Hepatocyte (in vitro differentiated cells): ENCODE measurements at regions not wholly inside any gene's neighbourhood (a gene's known extent, or its start where the extent isn't known, plus 50 kb on each side); places are given as distances from the start of the nearest gene placed in this dataset.

Experiments used
- EZH2 ChIP-seq: fragments of 200-600 bp; sonication (generic); IDR thresholded peaks from 2 replicates; pipeline ENCODE4 v1.6.1; 2016; ENCODE audit warnings: antibody characterized with exemption, mild to moderate bottlenecking, borderline replicate concordance
- TF ChIP-seq, protein P1 (sequence below): fragments of 200-600 bp; sonication (generic); IDR thresholded peaks from 2 replicates; pipeline ENCODE4 v1.5.1; 2016; ENCODE audit warnings: antibody characterized with exemption, mild to moderate bottlenecking; ENCODE audit not compliant: poor library complexity

DNA sequence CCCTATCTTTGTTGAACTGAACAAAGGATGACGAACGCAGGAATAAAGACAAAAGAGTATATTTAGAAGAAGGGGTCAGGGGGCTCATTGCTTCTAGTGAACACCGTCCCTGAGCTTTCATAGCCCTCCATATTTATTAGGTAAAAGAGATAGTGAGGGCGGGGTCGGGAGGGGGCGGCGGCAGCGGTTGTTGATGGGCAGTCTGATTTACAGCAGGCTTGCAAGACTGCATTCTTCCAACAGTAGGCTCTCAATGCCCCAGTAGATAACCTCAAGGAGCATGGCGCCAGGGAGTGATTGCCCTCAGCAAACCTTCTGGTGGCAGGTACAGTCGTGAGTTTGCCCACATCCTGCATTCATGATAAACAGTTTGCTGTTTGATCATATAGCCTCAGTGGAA, 563.3 kb upstream of the SYNCRIP start:
- no peak for TF ChIP-seq EZH2
- TF ChIP-seq, protein P1, sequence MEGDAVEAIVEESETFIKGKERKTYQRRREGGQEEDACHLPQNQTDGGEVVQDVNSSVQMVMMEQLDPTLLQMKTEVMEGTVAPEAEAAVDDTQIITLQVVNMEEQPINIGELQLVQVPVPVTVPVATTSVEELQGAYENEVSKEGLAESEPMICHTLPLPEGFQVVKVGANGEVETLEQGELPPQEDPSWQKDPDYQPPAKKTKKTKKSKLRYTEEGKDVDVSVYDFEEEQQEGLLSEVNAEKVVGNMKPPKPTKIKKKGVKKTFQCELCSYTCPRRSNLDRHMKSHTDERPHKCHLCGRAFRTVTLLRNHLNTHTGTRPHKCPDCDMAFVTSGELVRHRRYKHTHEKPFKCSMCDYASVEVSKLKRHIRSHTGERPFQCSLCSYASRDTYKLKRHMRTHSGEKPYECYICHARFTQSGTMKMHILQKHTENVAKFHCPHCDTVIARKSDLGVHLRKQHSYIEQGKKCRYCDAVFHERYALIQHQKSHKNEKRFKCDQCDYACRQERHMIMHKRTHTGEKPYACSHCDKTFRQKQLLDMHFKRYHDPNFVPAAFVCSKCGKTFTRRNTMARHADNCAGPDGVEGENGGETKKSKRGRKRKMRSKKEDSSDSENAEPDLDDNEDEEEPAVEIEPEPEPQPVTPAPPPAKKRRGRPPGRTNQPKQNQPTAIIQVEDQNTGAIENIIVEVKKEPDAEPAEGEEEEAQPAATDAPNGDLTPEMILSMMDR = no peak
